H9 (cell line): ENCODE measurements at regions not wholly inside any gene's neighbourhood (a gene's known extent, or its start where the extent isn't known, plus 50 kb on each side); places are given as distances from the start of the nearest gene placed in this dataset.

ENCODE experiments used
- DNase-seq: peaks from one replicate; pipeline ENCODE4 v3.0.0-alpha.2; 2017
- H2AFZ ChIP-seq: one replicate; pipeline ENCODE4 v1.6.1; 2013; ENCODE audit warnings: mild to moderate bottlenecking, low read length, control low read depth, moderate library complexity
- H2AK5ac ChIP-seq: 2 replicates; pipeline ENCODE4 v1.6.1; 2013; ENCODE audit warnings: low read length, control low read depth, mixed read lengths; ENCODE audit not compliant: insufficient read length
- H2BK120ac ChIP-seq: one replicate; pipeline ENCODE4 v1.6.1; 2013; ENCODE audit warnings: low read depth, mild to moderate bottlenecking, low read length, control low read depth, inconsistent platforms; ENCODE audit not compliant: poor library complexity, severe bottlenecking
- H2BK12ac ChIP-seq: 2 replicates; pipeline ENCODE4 v1.6.1; 2013; ENCODE audit warnings: low read length, control low read depth, mixed read lengths, low read depth; ENCODE audit not compliant: insufficient read length
- H2BK15ac ChIP-seq: 2 replicates; pipeline ENCODE4 v1.6.1; 2013; ENCODE audit warnings: low read depth, low read length, control low read depth
- H2BK20ac ChIP-seq: one replicate; pipeline ENCODE4 v1.6.1; 2013; ENCODE audit warnings: low read depth, mild to moderate bottlenecking, low read length, control low read depth, inconsistent platforms; ENCODE audit not compliant: poor library complexity, severe bottlenecking
- H2BK5ac ChIP-seq: 2 replicates; pipeline ENCODE4 v1.6.1; 2013; ENCODE audit warnings: low read length, control low read depth, mixed read lengths; ENCODE audit not compliant: insufficient read length
- H3K14ac ChIP-seq: 2 replicates; pipeline ENCODE4 v1.6.1; 2013; ENCODE audit warnings: low read length, control low read depth; ENCODE audit not compliant: insufficient read depth
- H3K18ac ChIP-seq: 2 replicates; pipeline ENCODE4 v1.6.1; 2013; ENCODE audit warnings: low read depth, mild to moderate bottlenecking, mixed read lengths, low read length, control low read depth; ENCODE audit not compliant: insufficient read length
- H3K23ac ChIP-seq: 2 replicates; pipeline ENCODE4 v1.6.1; 2013; ENCODE audit warnings: low read length, control low read depth, mixed read lengths, low read depth; ENCODE audit not compliant: insufficient read length
- H3K23me2 ChIP-seq: 2 replicates; pipeline ENCODE4 v1.6.1; 2013; ENCODE audit warnings: low read depth, mild to moderate bottlenecking, mixed read lengths, low read length, control low read depth; ENCODE audit not compliant: insufficient read length, poor library complexity, severe bottlenecking
- H3K27ac ChIP-seq: 2 replicates; pipeline ENCODE4 v1.5.1; 2013; ENCODE audit warnings: low read length, control low read depth, mixed read lengths, low read depth; ENCODE audit not compliant: insufficient read length
- H3K27me3 ChIP-seq: 2 replicates; pipeline ENCODE4 v1.6.1; 2013; ENCODE audit warnings: low read length, control low read depth, inconsistent platforms; ENCODE audit not compliant: insufficient read depth
- H3K4ac ChIP-seq: 2 replicates; pipeline ENCODE4 v1.6.1; 2013; ENCODE audit warnings: low read depth, mild to moderate bottlenecking, control low read depth, inconsistent platforms, low read length, moderate library complexity
- H3K4me1 ChIP-seq: 2 replicates; pipeline ENCODE4 v1.6.1; 2013; ENCODE audit warnings: low read length, control low read depth, inconsistent platforms; ENCODE audit not compliant: insufficient read depth
- H3K4me2 ChIP-seq: 2 replicates; pipeline ENCODE4 v1.6.1; 2013; ENCODE audit warnings: low read length, control low read depth, mixed read lengths; ENCODE audit not compliant: insufficient read length, insufficient read depth
- H3K56ac ChIP-seq: 2 replicates; pipeline ENCODE4 v1.6.1; 2013; ENCODE audit warnings: low read depth, mild to moderate bottlenecking, mixed read lengths, low read length, control low read depth; ENCODE audit not compliant: insufficient read length
- H3K79me1 ChIP-seq: 2 replicates; pipeline ENCODE4 v1.6.1; 2013; ENCODE audit warnings: low read depth, mild to moderate bottlenecking, moderate library complexity, low read length, control low read depth, inconsistent platforms; ENCODE audit not compliant: insufficient read depth, poor library complexity, severe bottlenecking
- H3K79me2 ChIP-seq: 2 replicates; pipeline ENCODE4 v1.6.1; 2013; ENCODE audit warnings: low read length, control low read depth, inconsistent platforms; ENCODE audit not compliant: insufficient read depth
- H3K9ac ChIP-seq: 2 replicates; pipeline ENCODE4 v1.6.1; 2013; ENCODE audit warnings: low read length, control low read depth, mixed read lengths; ENCODE audit not compliant: insufficient read length; ENCODE audit errors: extremely low read depth
- H3K9me3 ChIP-seq: one replicate; pipeline ENCODE4 v1.6.1; 2013; ENCODE audit warnings: low read depth, low read length, inconsistent platforms; ENCODE audit not compliant: control insufficient read depth
- H3T11ph ChIP-seq: one replicate; pipeline ENCODE4 v1.6.1; 2013; ENCODE audit warnings: mild to moderate bottlenecking, low read length, control low read depth, inconsistent platforms
- H4K20me1 ChIP-seq: one replicate; pipeline ENCODE4 v1.6.1; 2013; ENCODE audit not compliant: control insufficient read depth, insufficient read length, insufficient read depth
- H4K5ac ChIP-seq: 2 replicates; pipeline ENCODE4 v1.6.1; 2013; ENCODE audit warnings: low read depth, mild to moderate bottlenecking, mixed read lengths, low read length, control low read depth; ENCODE audit not compliant: insufficient read length
- H4K8ac ChIP-seq: replicated peaks from 2 replicates; pipeline ENCODE4 v1.6.1; 2013; ENCODE audit warnings: low read length, control low read depth, mixed read lengths, low read depth; ENCODE audit not compliant: insufficient read length
- H4K91ac ChIP-seq: 2 replicates; pipeline ENCODE4 v1.6.1; 2013; ENCODE audit warnings: low read depth, mild to moderate bottlenecking, moderate library complexity, mixed read lengths, low read length, control low read depth; ENCODE audit not compliant: insufficient read length
- H3K27ac Mint-ChIP-seq, 3 experiments: 2 replicates in 2 of 3; 3 replicates in 1 of 3; pipeline ENCODE4 v1.8.0; 2020 to 2021; ENCODE audit warnings: mixed read lengths in 3 of 3, mild to moderate bottlenecking in 1 of 3, moderate library complexity in 1 of 3
- H3K27me3 Mint-ChIP-seq: 2 replicates; pipeline ENCODE4 v1.8.0; 2021; ENCODE audit warnings: low read depth, mild to moderate bottlenecking, moderate library complexity, mixed read lengths
- H3K36me3 Mint-ChIP-seq, 3 experiments: 2 replicates in 2 of 3; 3 replicates in 1 of 3; pipeline ENCODE4 v1.8.0; 2020 to 2021; ENCODE audit warnings: low read depth in 3 of 3, mixed read lengths in 3 of 3; ENCODE audit not compliant: insufficient read depth in 1 of 3
- H3K4me1 Mint-ChIP-seq, 2 experiments: 2 replicates each; pipeline ENCODE4 v1.8.0; 2020; ENCODE audit warnings: mixed read lengths in 2 of 2
- H3K4me3 Mint-ChIP-seq, 2 experiments: 2 replicates in 1 of 2; 3 replicates in 1 of 2; pipeline ENCODE4 v1.8.0; 2020 to 2021; ENCODE audit warnings: mild to moderate bottlenecking in 2 of 2, mixed read lengths in 2 of 2, moderate library complexity in 1 of 2
- H3K9me3 Mint-ChIP-seq, 2 experiments: 2 replicates in 1 of 2; 3 replicates in 1 of 2; pipeline ENCODE4 v1.8.0; 2020; ENCODE audit warnings: mild to moderate bottlenecking in 2 of 2, mixed read lengths in 2 of 2, moderate library complexity in 1 of 2
- CTCF ChIP-seq: fragments of 200-600 bp; sonication (generic); conservative IDR thresholded peaks from 3 replicates; pipeline ENCODE4 v1.8.0; 2021; ENCODE audit warnings: antibody characterized with exemption, mild to moderate bottlenecking
- WGBS: extraction: QIAGEN DNeasy Blood & Tissue Kit; methylation state at CpG from one replicate; pipeline ENCODE4 v1.1.7; 2013; ENCODE audit warnings: missing lambda C conversion rate, low lambda C conversion rate, mixed read lengths; ENCODE audit not compliant: insufficient read length; ENCODE audit errors: extremely low coverage; 5-methylcytosine and 5-hydroxymethylcytosine counted together

- no CpG with 5 or more reads among the region's 1 CpG for WGBS
- Histone ChIP-seq H2BK5ac (no peak overlapping the region), H3K79me2 (no peaks in the 10 kb centered on the region), H2BK12ac (no peak overlapping the region), H4K8ac (no peak overlapping the region), H3K9me3 (no peaks in the 10 kb centered on the region), H3K4ac (no peak overlapping the region), H2BK120ac (no peak overlapping the region), H3K9ac (no peak overlapping the region), H2AK5ac (no peak overlapping the region), H4K20me1 (no peaks in the 10 kb centered on the region), H3K23ac (no peak overlapping the region), H3K4me2 (no peak overlapping the region), H4K5ac (no peak overlapping the region), H3K14ac (no peak overlapping the region), H3K18ac (no peak overlapping the region), H3K79me1 (no peaks in the 10 kb centered on the region), H2BK15ac (no peak overlapping the region), H2BK20ac (no peak overlapping the region), H4K91ac (no peak overlapping the region), H3K27ac (no peak overlapping the region), H3K4me1 (peaks cover 4% of the 10 kb centered on the region), H3K23me2 (no peaks in the 10 kb centered on the region), H3T11ph (no peak overlapping the region), H2AFZ (no peak overlapping the region), H3K56ac (no peak overlapping the region), H3K27me3 (no peaks in the 10 kb centered on the region)
- Mint-ChIP-seq H3K36me3 (peaks cover 0 to 4% (median 0%) of the 10 kb centered on the region in 3 experiments; a peak in 1 of 7 replicates), H3K4me3 (no peak overlapping the region), H3K9me3 (no peaks in the 10 kb centered on the region; a peak in 1 of 5 replicates), H3K4me1 (peaks cover 18 to 26% of the 10 kb centered on the region in 2 experiments), H3K27ac (no peak overlapping the region), H3K27me3 (peaks cover 1% of the 10 kb centered on the region; the same call in 1 of the 2 replicates)
- no peak for TF ChIP-seq CTCF
- DNase-seq, result no peak
Measured at GRCh38 chr7:54878339-54878738, 119.3 kb upstream of the SEC61G start.
